WTC11 (cell line): ENCODE measurements at regions not wholly inside any gene's neighbourhood (a gene's known extent, or its start where the extent isn't known, plus 50 kb on each side); places are given as distances from the start of the nearest gene placed in this dataset.

Experiments used
- CTCF ChIP-seq: fragments of 200-600 bp; IDR thresholded peaks from 2 replicates; pipeline ENCODE4 v1.8.0; 2022; ENCODE audit warnings: antibody characterized with exemption
- FOXP1 ChIP-seq: sonication (generic); formaldehyde crosslinking; IDR thresholded peaks from 2 replicates; pipeline ENCODE4 v1.8.0; 2022; ENCODE audit warnings: missing genetic modification reagents, mild to moderate bottlenecking, moderate library complexity, borderline replicate concordance
- MAX ChIP-seq: sonication (generic); formaldehyde crosslinking; IDR thresholded peaks from 2 replicates; pipeline ENCODE4 v1.8.0; 2022; ENCODE audit warnings: mild to moderate bottlenecking, missing genetic modification reagents
- USF2 ChIP-seq: sonication (generic); formaldehyde crosslinking; IDR thresholded peaks from 2 replicates; pipeline ENCODE4 v1.8.1; 2023; ENCODE audit warnings: mild to moderate bottlenecking, missing genetic modification reagents, moderate library complexity
- ZBTB21 ChIP-seq: sonication (generic); formaldehyde crosslinking; IDR thresholded peaks from 2 replicates; pipeline ENCODE4 v1.8.1; 2023; ENCODE audit warnings: mild to moderate bottlenecking, missing genetic modification reagents, borderline replicate concordance
- ZNF416 ChIP-seq: fragments of 250-450 bp; sonication (Bioruptor Pico); IDR thresholded peaks from 2 replicates; pipeline ENCODE4 v1.9.0; 2021; ENCODE audit warnings: mild to moderate bottlenecking, inconsistent platforms
- ZSCAN18 ChIP-seq: fragments of 250-450 bp; sonication (Bioruptor Pico); IDR thresholded peaks from 2 replicates; pipeline ENCODE4 v2.1.2; 2022; ENCODE audit warnings: mild to moderate bottlenecking, moderate library complexity

GRCh38 chr18:39761273-39761672, 2193.8 kb upstream of the PIK3C3 start:
- TF ChIP-seq ZSCAN18 (CRISPR knock-in tag) (no peak), ZNF416 (CRISPR knock-in tag) (no peak), MAX (CRISPR knock-in tag) (no peak), CTCF (no peak), ZBTB21 (CRISPR knock-in tag) (no peak), FOXP1 (no peak), USF2 (CRISPR knock-in tag) (no peak)
